ENCODE measurements at regions not wholly inside any gene's neighbourhood (a gene's known extent, or its start where the extent isn't known, plus 50 kb on each side); places are given as distances from the start of the nearest gene placed in this dataset.

DNA sequence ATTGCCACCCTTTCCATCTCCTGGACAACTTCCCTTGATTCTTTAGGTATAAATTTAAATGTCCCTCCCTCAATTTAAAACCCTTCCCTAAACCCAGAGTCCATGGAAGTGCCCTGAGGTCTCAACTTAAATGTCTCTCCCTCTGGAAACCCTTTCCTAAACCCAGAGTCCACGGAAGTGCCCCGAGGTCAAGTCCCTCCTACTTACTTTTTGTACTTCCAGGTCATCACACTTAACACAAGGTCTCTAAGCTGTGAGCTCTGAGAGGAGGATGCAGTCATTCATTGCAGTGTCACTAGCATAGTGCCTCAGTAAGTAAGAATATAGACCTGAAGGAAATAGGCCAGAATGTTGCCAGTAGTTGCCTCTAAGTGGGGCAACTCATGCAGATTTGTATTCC, 78.2 kb upstream of the BNC1 start:
- Mint-ChIP-seq H3K27ac (no peak overlapping the region), H3K4me3 (no peak overlapping the region), H3K9me3 (peaks cover 0 to 2% (median 0%) of the 10 kb centered on the region in 11 donors), H3K36me3 (no peaks in the 10 kb centered on the region), H3K4me1 (peaks cover 9 to 19% (median 16%) of the 10 kb centered on the region in 7 donors), H3K27me3 (peaks cover 49 to 80% (median 64%) of the 10 kb centered on the region in 5 donors)
- POLR2A ChIA-PET: no interaction called here
- Histone ChIP-seq H3K27ac (ENCODE audit: low read depth, low read length) (no peak overlapping the region), H3K4me1 (ENCODE audit: control insufficient read depth in 2 of 2, insufficient read depth in 2 of 2, low read length in 2 of 2) (no peaks in the 10 kb centered on the region), H3K27me3 (ENCODE audit: control insufficient read depth in 2 of 2, insufficient read depth in 2 of 2, low read length in 2 of 2) (peaks cover 3 to 7% of the 10 kb centered on the region in 2 donors), H3K36me3 (ENCODE audit: control insufficient read depth in 2 of 3, insufficient read depth in 3 of 3, low read length in 3 of 3) (no peaks in the 10 kb centered on the region), H3K9me3 (ENCODE audit: control insufficient read depth in 2 of 3, low read length in 3 of 3) (no peaks in the 10 kb centered on the region), H3K4me3 (ENCODE audit: low read length) (no peak overlapping the region)
- no peak for ATAC-seq
- CTCF ChIA-PET: no interaction called here
- no peak for DNase-seq
- intact Hi-C loops (cut with micrococcal nuclease): no loop called here

DNA sequence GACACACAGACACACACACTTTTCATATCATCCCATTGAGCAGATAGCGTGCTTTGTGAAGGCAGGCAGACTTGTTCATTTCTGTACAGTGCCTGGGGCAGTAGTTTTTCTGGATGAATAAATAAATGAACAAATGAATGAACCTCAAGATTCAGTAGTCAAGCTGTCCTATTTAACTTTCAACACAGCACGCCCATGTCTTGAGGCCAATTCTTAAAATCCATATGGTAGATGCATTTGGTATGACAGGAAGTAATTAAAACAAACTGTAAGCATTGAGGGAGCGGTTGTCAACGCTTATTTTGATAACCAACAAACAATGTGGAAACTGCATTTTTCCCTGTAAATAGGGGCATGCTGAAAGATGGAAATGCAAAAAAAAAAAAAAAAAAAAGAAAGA, 80.0 kb upstream of the BNC1 start:
- H3K36me3 ChIP-seq (ENCODE audit: control insufficient read depth in 2 of 3, insufficient read depth in 3 of 3, low read length in 3 of 3): no peaks in the 10 kb centered on the region
- no peak for DNase-seq
- ChIA-PET CTCF (no interaction called here), POLR2A (no interaction called here)
- H3K4me3 ChIP-seq (ENCODE audit: low read length): no peak overlapping the region
- Mint-ChIP-seq H3K27me3 (peaks cover 59 to 82% (median 70%) of the 10 kb centered on the region in 5 donors), H3K9me3 (peaks cover 0 to 2% (median 0%) of the 10 kb centered on the region in 11 donors), H3K27ac (no peak overlapping the region), H3K4me1 (peaks cover 9 to 19% (median 16%) of the 10 kb centered on the region in 7 donors), H3K4me3 (peak overlapping the region in 4 of 10 donors; percentile 22 to 81 (median 36)), H3K36me3 (no peaks in the 10 kb centered on the region)
- peaks cover 3 to 7% of the 10 kb centered on the region in 2 donors for H3K27me3 ChIP-seq (ENCODE audit: control insufficient read depth in 2 of 2, insufficient read depth in 2 of 2, low read length in 2 of 2)
- no peaks in the 10 kb centered on the region for H3K4me1 ChIP-seq (ENCODE audit: control insufficient read depth in 2 of 2, insufficient read depth in 2 of 2, low read length in 2 of 2)
- H3K9me3 ChIP-seq (ENCODE audit: control insufficient read depth in 2 of 3, low read length in 3 of 3): no peaks in the 10 kb centered on the region
- ATAC-seq: no peak
- intact Hi-C loops (cut with micrococcal nuclease): no loop called here
- no peak overlapping the region for H3K27ac ChIP-seq (ENCODE audit: low read depth, low read length)

DNA sequence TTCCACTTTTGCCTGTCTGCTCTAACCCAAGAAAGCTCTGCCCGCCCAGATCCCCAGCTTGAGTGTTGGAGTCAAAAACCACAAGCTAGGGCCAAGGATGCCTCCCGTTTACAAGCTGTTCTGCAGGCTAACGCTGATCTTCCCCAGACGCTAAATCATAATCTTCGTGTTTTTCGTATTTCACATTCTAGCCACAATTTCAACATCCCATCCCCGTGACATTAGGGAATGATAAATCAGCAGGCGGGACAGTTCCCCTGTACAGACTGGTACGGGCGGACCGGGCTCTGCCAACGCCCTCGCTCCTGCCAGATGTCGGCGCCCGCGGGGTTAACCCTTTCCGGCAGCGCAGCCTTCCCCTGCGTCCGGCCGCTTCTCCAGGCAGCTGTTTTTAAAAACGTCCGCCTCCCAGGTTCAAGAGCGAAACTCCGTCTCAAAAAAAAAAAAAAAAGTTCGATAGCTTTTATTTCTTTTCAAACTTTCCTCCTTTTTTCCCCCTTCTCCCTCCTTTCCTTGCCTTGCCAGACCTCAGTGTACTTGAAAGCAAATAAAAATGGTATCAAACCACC, 81.0 kb upstream of the BNC1 start:
- no peak overlapping the region for H3K27ac ChIP-seq (ENCODE audit: low read depth, low read length)
- H3K27me3 ChIP-seq (ENCODE audit: control insufficient read depth in 2 of 2, insufficient read depth in 2 of 2, low read length in 2 of 2): peaks cover 3 to 7% of the 10 kb centered on the region in 2 donors
- no peaks in the 10 kb centered on the region for H3K36me3 ChIP-seq (ENCODE audit: control insufficient read depth in 2 of 3, insufficient read depth in 3 of 3, low read length in 3 of 3)
- Mint-ChIP-seq H3K36me3 (no peaks in the 10 kb centered on the region), H3K9me3 (peaks cover 0 to 2% (median 0%) of the 10 kb centered on the region in 11 donors), H3K4me1 (peaks cover 9 to 19% (median 16%) of the 10 kb centered on the region in 7 donors), H3K4me3 (peak overlapping the region; percentile 22 to 83 (median 77)), H3K27me3 (peaks cover 63 to 86% (median 76%) of the 10 kb centered on the region in 5 donors), H3K27ac (peak overlapping the region in 1 of 9 donors; percentile 46)
- ATAC-seq (no peak), DNase-seq (peak in 2 of 9 donors; percentile 5 to 25)
- no peaks in the 10 kb centered on the region for H3K4me1 ChIP-seq (ENCODE audit: control insufficient read depth in 2 of 2, insufficient read depth in 2 of 2, low read length in 2 of 2)
- POLR2A ChIA-PET: no interaction called here
- CTCF ChIA-PET: no interaction called here
- intact Hi-C loops (cut with micrococcal nuclease): no loop called here
- no peaks in the 10 kb centered on the region for H3K9me3 ChIP-seq (ENCODE audit: control insufficient read depth in 2 of 3, low read length in 3 of 3)
- no peak overlapping the region for H3K4me3 ChIP-seq (ENCODE audit: low read length)

DNA sequence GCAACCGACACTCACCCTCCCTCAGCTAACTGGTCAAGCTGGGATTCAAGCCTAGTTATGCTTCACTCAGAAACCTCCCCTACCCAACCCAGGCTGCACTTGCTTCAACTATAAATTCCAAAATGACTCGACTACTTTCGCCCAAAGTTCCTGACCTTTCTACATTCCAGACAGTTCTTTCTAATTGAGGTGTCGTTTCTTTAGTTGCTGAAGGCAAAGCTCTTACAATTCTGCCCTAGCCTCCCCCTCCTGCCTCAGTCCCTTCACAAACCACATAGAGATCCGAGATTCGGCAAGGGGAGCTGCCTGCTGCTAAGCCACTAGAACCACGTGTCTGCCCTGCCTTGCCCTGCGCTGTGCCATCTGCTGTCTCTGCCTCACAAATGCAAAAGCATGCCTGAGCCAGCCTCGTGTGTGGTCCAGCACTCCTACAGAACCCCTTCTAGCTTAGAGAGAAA, 74.7 kb upstream of the SH3GL3 start:
- no peak for DNase-seq
- ATAC-seq: no peak
- H3K9me3 ChIP-seq (ENCODE audit: control insufficient read depth in 2 of 3, low read length in 3 of 3): no peaks in the 10 kb centered on the region
- no peak overlapping the region for H3K4me3 Mint-ChIP-seq
- H3K4me1 ChIP-seq (ENCODE audit: control insufficient read depth in 2 of 2, insufficient read depth in 2 of 2, low read length in 2 of 2): no peaks in the 10 kb centered on the region
- H3K36me3 ChIP-seq (ENCODE audit: control insufficient read depth in 2 of 3, insufficient read depth in 3 of 3, low read length in 3 of 3): no peaks in the 10 kb centered on the region
- peaks cover 0 to 1% of the 10 kb centered on the region in 2 donors for H3K27me3 ChIP-seq (ENCODE audit: control insufficient read depth in 2 of 2, insufficient read depth in 2 of 2, low read length in 2 of 2)
- no peak overlapping the region for H3K27ac ChIP-seq (ENCODE audit: low read depth, low read length)
- intact Hi-C loops (cut with micrococcal nuclease): no loop called here
- no peak overlapping the region for H3K4me3 ChIP-seq (ENCODE audit: low read length)
- H3K27me3 Mint-ChIP-seq: peaks cover 55 to 78% (median 72%) of the 10 kb centered on the region in 5 donors
- H3K27ac Mint-ChIP-seq: no peak overlapping the region
- no peaks in the 10 kb centered on the region for H3K4me1 Mint-ChIP-seq
- POLR2A ChIA-PET: no interaction called here
- CTCF ChIA-PET: no interaction called here
- H3K9me3 Mint-ChIP-seq: peaks cover 0 to 5% (median 0%) of the 10 kb centered on the region in 11 donors
- peaks cover 0 to 3% (median 0%) of the 10 kb centered on the region in 5 donors for H3K36me3 Mint-ChIP-seq

DNA sequence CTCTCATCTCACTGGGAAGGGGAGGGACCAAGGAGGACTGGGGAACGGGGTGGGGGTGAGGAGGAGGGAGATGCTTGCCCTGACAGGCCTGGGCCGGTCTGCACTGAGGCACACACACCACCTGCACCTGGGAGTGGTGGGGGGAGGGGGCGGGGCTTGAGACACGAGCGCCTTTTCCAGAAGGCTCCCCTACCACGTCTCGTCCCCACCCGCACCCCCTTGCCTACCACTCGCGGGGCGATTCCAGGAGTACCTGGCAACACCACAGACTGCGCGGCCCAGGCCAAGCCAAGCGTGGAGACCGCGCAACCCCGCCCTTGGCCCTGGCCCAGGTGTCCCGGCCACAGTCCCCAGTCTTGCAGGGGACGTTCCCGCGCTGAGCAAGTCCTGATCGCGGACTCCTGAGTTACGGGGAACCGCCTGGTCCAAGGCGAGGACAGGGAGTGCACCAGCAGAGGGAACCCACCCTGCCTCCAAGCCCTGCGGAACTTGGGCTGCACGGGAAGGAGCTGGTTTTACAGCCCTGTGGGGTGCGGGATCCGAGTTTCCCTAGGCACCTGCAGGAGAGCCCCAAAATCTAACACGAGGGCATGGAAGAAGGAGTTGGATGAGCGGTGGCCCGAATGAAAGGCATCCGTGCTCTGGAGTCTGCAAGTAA, 68.1 kb upstream of the SH3GL3 start:
- no peak overlapping the region for H3K4me3 ChIP-seq (ENCODE audit: low read length)
- ATAC-seq: no peak

DNA sequence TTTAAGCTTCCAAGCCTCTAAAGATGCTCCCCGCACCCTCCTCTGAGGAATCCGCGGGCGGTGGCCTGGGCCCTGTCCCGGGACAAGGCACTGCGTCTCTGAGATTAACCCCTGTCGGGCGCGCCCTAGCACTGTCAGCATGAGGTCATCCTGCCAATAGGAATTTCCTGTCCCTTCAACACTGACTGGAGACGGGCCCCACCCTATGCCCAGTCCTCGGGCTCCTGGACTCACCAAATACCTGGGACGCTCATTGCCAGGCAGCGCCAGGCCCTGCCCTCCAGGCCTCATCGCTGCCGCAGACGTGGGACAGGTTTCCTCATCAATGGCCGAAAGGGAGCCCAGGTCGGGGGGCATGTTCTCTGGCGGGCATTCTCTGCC, 67.6 kb upstream of the SH3GL3 start:
- Mint-ChIP-seq H3K4me3 (no peak overlapping the region), H3K4me1 (peaks cover 0 to 6% (median 0%) of the 10 kb centered on the region in 7 donors), H3K27me3 (peaks cover 42 to 66% (median 52%) of the 10 kb centered on the region in 5 donors), H3K9me3 (peaks cover 0 to 6% (median 0%) of the 10 kb centered on the region in 11 donors), H3K36me3 (peaks cover 0 to 3% (median 0%) of the 10 kb centered on the region in 5 donors), H3K27ac (no peak overlapping the region)
- Histone ChIP-seq H3K4me3 (ENCODE audit: low read length) (no peak overlapping the region), H3K9me3 (ENCODE audit: control insufficient read depth in 2 of 3, low read length in 3 of 3) (no peaks in the 10 kb centered on the region), H3K27ac (ENCODE audit: low read depth, low read length) (no peak overlapping the region), H3K27me3 (ENCODE audit: control insufficient read depth in 2 of 2, insufficient read depth in 2 of 2, low read length in 2 of 2) (no peaks in the 10 kb centered on the region), H3K4me1 (ENCODE audit: control insufficient read depth in 2 of 2, insufficient read depth in 2 of 2, low read length in 2 of 2) (no peaks in the 10 kb centered on the region), H3K36me3 (ENCODE audit: control insufficient read depth in 2 of 3, insufficient read depth in 3 of 3, low read length in 3 of 3) (no peaks in the 10 kb centered on the region)
- ChIA-PET POLR2A (no interaction called here), CTCF (no interaction called here)
- no peak for ATAC-seq
- intact Hi-C loops (cut with micrococcal nuclease): no loop called here
- no peak for DNase-seq

More for the DNA sequence above, 68.1 kb upstream of the SH3GL3 start:
- ChIA-PET POLR2A (no interaction called here), CTCF (no interaction called here)
- no peaks in the 10 kb centered on the region for H3K9me3 ChIP-seq (ENCODE audit: control insufficient read depth in 2 of 3, low read length in 3 of 3)
- Mint-ChIP-seq H3K9me3 (peaks cover 0 to 8% (median 0%) of the 10 kb centered on the region in 11 donors), H3K4me1 (peaks cover 0 to 6% (median 0%) of the 10 kb centered on the region in 7 donors), H3K27ac (peak overlapping the region in 1 of 9 donors; percentile 62), H3K27me3 (peaks cover 47 to 71% (median 57%) of the 10 kb centered on the region in 5 donors), H3K36me3 (peaks cover 0 to 3% (median 0%) of the 10 kb centered on the region in 5 donors), H3K4me3 (no peak overlapping the region)
- intact Hi-C loops (cut with micrococcal nuclease): no loop called here
- no peaks in the 10 kb centered on the region for H3K36me3 ChIP-seq (ENCODE audit: control insufficient read depth in 2 of 3, insufficient read depth in 3 of 3, low read length in 3 of 3)
- no peaks in the 10 kb centered on the region for H3K4me1 ChIP-seq (ENCODE audit: control insufficient read depth in 2 of 2, insufficient read depth in 2 of 2, low read length in 2 of 2)
- no peak overlapping the region for H3K27ac ChIP-seq (ENCODE audit: low read depth, low read length)
- DNase-seq: no peak
- no peaks in the 10 kb centered on the region for H3K27me3 ChIP-seq (ENCODE audit: control insufficient read depth in 2 of 2, insufficient read depth in 2 of 2, low read length in 2 of 2)

All from naive thymus-derived CD4-positive, alpha-beta T cell (primary cell).